ENCODE measurements at regions not wholly inside any gene's neighbourhood (a gene's known extent, or its start where the extent isn't known, plus 50 kb on each side); places are given as distances from the start of the nearest gene placed in this dataset.

- no peak overlapping the region for H3K4me3 Mint-ChIP-seq
- no peak overlapping the region for H3K27ac Mint-ChIP-seq
- DNase-seq, result no peak
- no peak for ATAC-seq
- H3K9me3 Mint-ChIP-seq (ENCODE audit: insufficient read depth), result no peaks in the 10 kb centered on the region
- no peaks in the 10 kb centered on the region for H3K4me1 Mint-ChIP-seq (ENCODE audit: low read depth)
- ChIA-PET POLR2A (no interaction called here), CTCF (no interaction called here)
- H3K27me3 Mint-ChIP-seq (ENCODE audit: low read depth), result no peaks in the 10 kb centered on the region
- no peaks in the 10 kb centered on the region for H3K36me3 Mint-ChIP-seq (ENCODE audit: low read depth)
Measured at GRCh38 chr5:4905674-4906520, 234.2 kb upstream of the ADAMTS16 start.

DNA sequence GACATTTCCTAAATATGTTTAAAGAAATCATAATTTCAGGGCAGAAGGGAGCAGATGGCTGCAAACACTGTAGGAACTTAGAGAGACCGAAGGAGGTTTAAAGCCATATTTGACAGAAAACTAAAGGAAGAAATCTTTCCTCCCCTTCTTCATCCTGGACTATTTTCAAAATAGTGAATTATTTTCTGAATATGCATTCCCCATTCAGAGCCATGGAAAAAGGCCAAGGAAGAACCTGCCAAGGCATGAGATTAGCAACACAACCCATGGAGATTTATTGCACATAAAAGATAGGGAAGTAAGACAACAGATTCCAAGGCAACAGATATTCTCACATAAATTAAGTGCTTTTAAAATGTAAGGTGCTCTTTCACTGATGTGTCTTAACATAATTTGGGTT lies 233.3 kb upstream of the ADAMTS16 start:
- ChIA-PET POLR2A (no interaction called here), CTCF (no interaction called here)
- no peak for ATAC-seq
- Mint-ChIP-seq H3K27ac (no peak overlapping the region), H3K9me3 (ENCODE audit: insufficient read depth) (no peaks in the 10 kb centered on the region), H3K4me1 (ENCODE audit: low read depth) (no peaks in the 10 kb centered on the region), H3K27me3 (ENCODE audit: low read depth) (no peaks in the 10 kb centered on the region), H3K36me3 (ENCODE audit: low read depth) (no peaks in the 10 kb centered on the region), H3K4me3 (no peak overlapping the region)
- DNase-seq, result no peak

DNA sequence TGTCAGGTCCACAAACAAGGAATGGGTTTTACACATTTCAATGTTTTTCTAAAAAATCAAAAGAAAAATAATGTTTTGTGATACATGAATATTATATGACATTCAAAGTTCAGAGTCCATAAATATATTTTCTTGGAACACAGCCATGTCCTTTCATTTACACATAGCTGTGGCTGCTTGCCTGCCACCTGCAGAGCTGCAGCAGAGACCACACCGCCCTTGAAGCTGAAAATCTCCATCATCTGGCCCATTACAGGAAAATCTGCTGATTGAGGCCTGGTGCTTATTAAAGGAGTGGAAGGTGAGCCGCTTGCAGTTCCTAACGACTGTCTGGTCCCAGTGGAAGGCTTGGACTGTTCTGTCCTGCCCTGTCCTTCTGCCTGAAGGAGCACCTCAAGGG lies 232.6 kb upstream of the ADAMTS16 start:
- no peaks in the 10 kb centered on the region for H3K36me3 Mint-ChIP-seq (ENCODE audit: low read depth)
- DNase-seq (no peak), ATAC-seq (no peak)
- no peaks in the 10 kb centered on the region for H3K9me3 Mint-ChIP-seq (ENCODE audit: insufficient read depth)
- ChIA-PET CTCF (no interaction called here), POLR2A (no interaction called here)
- H3K4me1 Mint-ChIP-seq (ENCODE audit: low read depth), result no peaks in the 10 kb centered on the region
- H3K27me3 Mint-ChIP-seq (ENCODE audit: low read depth), result no peaks in the 10 kb centered on the region
- H3K27ac Mint-ChIP-seq, result no peak overlapping the region
- H3K4me3 Mint-ChIP-seq, result no peak overlapping the region

GRCh38 chr5:4909086-4909485 lies 231.0 kb upstream of the ADAMTS16 start:
- Mint-ChIP-seq H3K4me3 (no peak overlapping the region), H3K27ac (no peak overlapping the region), H3K27me3 (ENCODE audit: low read depth) (no peaks in the 10 kb centered on the region), H3K9me3 (ENCODE audit: insufficient read depth) (no peaks in the 10 kb centered on the region), H3K36me3 (ENCODE audit: low read depth) (no peaks in the 10 kb centered on the region), H3K4me1 (ENCODE audit: low read depth) (no peaks in the 10 kb centered on the region)
- POLR2A ChIA-PET, result no interaction called here
- ATAC-seq (no peak), DNase-seq (no peak)
- CTCF ChIA-PET, result no interaction called here

DNA sequence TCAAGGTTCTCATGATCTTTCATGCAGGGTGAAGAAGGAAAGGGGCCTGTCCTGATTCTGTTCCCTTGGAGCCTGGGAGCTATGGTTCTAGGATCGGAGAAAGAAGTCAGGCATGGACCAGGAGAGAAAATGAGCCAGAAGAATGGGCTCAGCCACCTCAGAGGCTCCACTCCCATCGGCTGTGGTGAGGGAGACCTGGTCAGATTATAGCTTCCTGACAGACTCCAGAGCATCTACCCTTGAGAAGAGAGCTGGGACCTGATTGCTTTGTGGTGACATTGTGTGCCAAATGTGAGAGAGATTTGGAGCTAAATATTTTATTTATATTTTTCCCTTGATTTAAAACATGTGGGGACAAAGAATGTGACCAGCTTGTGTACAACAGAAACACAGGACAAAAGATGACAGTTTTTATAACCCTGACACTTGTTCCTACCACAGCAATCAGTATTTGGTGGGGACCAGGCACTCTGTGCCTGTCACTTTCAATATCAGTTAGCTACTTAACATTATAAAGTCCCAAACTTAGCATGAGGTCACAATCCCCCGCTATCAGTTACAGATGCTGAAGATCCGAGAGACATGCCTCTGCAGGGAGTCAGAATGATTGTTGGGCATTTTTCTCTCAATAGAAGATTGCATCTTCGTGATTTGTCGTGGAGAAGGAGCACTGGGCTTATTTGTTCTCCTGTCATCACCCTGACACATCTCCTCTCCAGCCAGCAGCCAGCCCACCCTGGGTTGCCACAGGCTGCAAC lies 228.3 kb upstream of the ADAMTS16 start:
- H3K27ac Mint-ChIP-seq, result no peak overlapping the region
- ATAC-seq (no peak), DNase-seq (no peak)
- no peaks in the 10 kb centered on the region for H3K27me3 Mint-ChIP-seq (ENCODE audit: low read depth)
- H3K4me3 Mint-ChIP-seq, result no peak overlapping the region
- no peaks in the 10 kb centered on the region for H3K9me3 Mint-ChIP-seq (ENCODE audit: insufficient read depth)
- POLR2A ChIA-PET, result no interaction called here
- no peaks in the 10 kb centered on the region for H3K36me3 Mint-ChIP-seq (ENCODE audit: low read depth)
- H3K4me1 Mint-ChIP-seq (ENCODE audit: low read depth), result no peaks in the 10 kb centered on the region
- CTCF ChIA-PET, result no interaction called here

- no peak for ATAC-seq
- CTCF ChIA-PET, result no interaction called here
- H3K9me3 Mint-ChIP-seq (ENCODE audit: insufficient read depth), result no peaks in the 10 kb centered on the region
- no peaks in the 10 kb centered on the region for H3K36me3 Mint-ChIP-seq (ENCODE audit: low read depth)
- POLR2A ChIA-PET, result no interaction called here
- no peak overlapping the region for H3K27ac Mint-ChIP-seq
- H3K4me1 Mint-ChIP-seq (ENCODE audit: low read depth), result no peaks in the 10 kb centered on the region
- H3K4me3 Mint-ChIP-seq, result no peak overlapping the region
- H3K27me3 Mint-ChIP-seq (ENCODE audit: low read depth), result no peaks in the 10 kb centered on the region
- DNase-seq, result no peak
Measured at GRCh38 chr5:4921929-4922328, 218.2 kb upstream of the ADAMTS16 start.

- Mint-ChIP-seq H3K4me1 (ENCODE audit: low read depth) (no peaks in the 10 kb centered on the region), H3K4me3 (no peak overlapping the region), H3K9me3 (ENCODE audit: insufficient read depth) (no peaks in the 10 kb centered on the region), H3K36me3 (ENCODE audit: low read depth) (no peaks in the 10 kb centered on the region), H3K27me3 (ENCODE audit: low read depth) (no peaks in the 10 kb centered on the region), H3K27ac (no peak overlapping the region)
- DNase-seq (no peak), ATAC-seq (no peak)
- ChIA-PET POLR2A (no interaction called here), CTCF (no interaction called here)
Measured at GRCh38 chr5:4924577-4924976, 215.6 kb upstream of the ADAMTS16 start.

- ChIA-PET POLR2A (no interaction called here), CTCF (no interaction called here)
- Mint-ChIP-seq H3K9me3 (ENCODE audit: insufficient read depth) (no peaks in the 10 kb centered on the region), H3K4me1 (ENCODE audit: low read depth) (no peaks in the 10 kb centered on the region), H3K36me3 (ENCODE audit: low read depth) (no peaks in the 10 kb centered on the region), H3K27me3 (ENCODE audit: low read depth) (no peaks in the 10 kb centered on the region), H3K4me3 (no peak overlapping the region), H3K27ac (no peak overlapping the region)
- no peak for ATAC-seq
- no peak for DNase-seq
Measured at GRCh38 chr5:4927097-4927496, 213.0 kb upstream of the ADAMTS16 start.

DNA sequence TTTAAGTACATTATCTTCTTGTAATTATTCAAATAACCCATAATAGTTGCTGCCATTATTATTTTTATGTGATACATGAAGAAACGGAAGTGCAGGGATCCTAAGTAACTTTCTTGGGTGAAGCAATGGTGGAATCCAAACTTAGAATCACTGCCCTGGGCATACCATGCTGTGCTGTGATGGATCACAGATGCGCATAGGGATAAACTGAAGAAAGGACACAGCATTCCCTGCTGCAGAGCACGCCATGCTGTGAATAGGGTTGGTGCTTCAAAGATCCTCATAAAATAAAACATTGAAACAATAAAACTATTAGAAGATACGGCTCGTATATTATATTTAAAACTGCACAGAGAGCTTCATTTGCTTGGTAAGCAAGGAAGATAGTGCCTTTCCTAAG lies 211.7 kb upstream of the ADAMTS16 start:
- no peak overlapping the region for H3K27ac Mint-ChIP-seq
- H3K27me3 Mint-ChIP-seq (ENCODE audit: low read depth), result no peaks in the 10 kb centered on the region
- no peak overlapping the region for H3K4me3 Mint-ChIP-seq
- H3K4me1 Mint-ChIP-seq (ENCODE audit: low read depth), result no peaks in the 10 kb centered on the region
- H3K36me3 Mint-ChIP-seq (ENCODE audit: low read depth), result no peaks in the 10 kb centered on the region
- ChIA-PET POLR2A (no interaction called here), CTCF (no interaction called here)
- no peak for DNase-seq
- no peak for ATAC-seq
- peaks cover 4% of the 10 kb centered on the region for H3K9me3 Mint-ChIP-seq (ENCODE audit: insufficient read depth)

DNA sequence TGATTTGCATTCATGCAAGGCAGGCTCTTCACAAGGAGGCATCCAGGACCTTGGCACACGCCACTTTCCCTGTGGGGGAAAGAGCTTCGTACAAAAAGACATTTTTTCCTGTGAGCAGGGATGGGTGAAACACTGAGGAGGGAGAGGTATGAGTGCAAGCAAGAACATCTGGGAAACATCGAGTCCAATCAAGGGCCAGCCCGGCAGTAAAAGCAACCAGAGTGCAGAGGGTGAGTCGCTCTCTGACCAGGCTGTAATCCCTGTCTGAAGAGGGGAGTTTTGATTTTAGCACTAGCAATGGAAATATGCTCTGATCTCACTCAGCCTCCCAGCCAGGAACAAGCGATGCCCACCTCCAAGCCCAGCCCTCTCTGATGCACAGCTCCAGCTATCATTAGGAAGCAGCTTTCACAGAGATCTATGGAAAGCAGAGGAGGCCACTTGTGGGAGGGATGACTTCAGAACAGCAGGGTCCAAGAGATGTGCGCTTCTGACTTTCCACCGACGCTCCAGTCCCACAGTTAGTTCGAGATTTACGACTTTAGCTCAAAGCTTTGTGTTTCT lies 211.0 kb upstream of the ADAMTS16 start:
- Mint-ChIP-seq H3K4me3 (no peak overlapping the region), H3K27me3 (ENCODE audit: low read depth) (no peaks in the 10 kb centered on the region), H3K36me3 (ENCODE audit: low read depth) (no peaks in the 10 kb centered on the region), H3K9me3 (ENCODE audit: insufficient read depth) (peaks cover 8% of the 10 kb centered on the region), H3K27ac (no peak overlapping the region), H3K4me1 (ENCODE audit: low read depth) (no peaks in the 10 kb centered on the region)
- ATAC-seq, result no peak
- POLR2A ChIA-PET, result no interaction called here
- CTCF ChIA-PET, result no interaction called here
- no peak for DNase-seq

- ChIA-PET POLR2A (no interaction called here), CTCF (no interaction called here)
- Mint-ChIP-seq H3K27ac (no peak overlapping the region), H3K36me3 (ENCODE audit: low read depth) (no peaks in the 10 kb centered on the region), H3K9me3 (ENCODE audit: insufficient read depth) (no peaks in the 10 kb centered on the region), H3K4me1 (ENCODE audit: low read depth) (no peaks in the 10 kb centered on the region), H3K27me3 (ENCODE audit: low read depth) (no peaks in the 10 kb centered on the region), H3K4me3 (no peak overlapping the region)
- DNase-seq (no peak), ATAC-seq (no peak)
Measured at GRCh38 chr5:4939042-4939781, 200.9 kb upstream of the ADAMTS16 start.

DNA sequence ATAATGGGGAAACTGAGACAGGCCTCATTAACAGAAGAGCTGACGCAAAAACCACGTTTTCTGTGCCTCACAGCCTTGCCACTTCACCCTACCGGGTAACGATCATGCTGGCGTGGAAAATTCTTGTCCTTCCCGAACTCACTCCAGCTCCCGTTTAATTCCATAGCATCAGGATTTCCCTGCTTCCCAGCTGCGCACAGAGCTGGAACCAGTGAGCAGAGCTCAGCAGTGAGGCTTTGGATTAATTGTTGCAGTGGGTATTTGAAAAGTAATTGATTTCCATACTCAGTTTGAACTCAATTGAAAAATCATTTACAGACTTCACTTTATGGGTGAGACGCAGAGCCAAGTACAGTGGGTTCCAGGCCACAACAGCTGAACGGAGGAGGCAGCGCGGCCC lies 199.0 kb upstream of the ADAMTS16 start:
- Mint-ChIP-seq H3K4me1 (ENCODE audit: low read depth) (no peaks in the 10 kb centered on the region), H3K27me3 (ENCODE audit: low read depth) (no peaks in the 10 kb centered on the region), H3K36me3 (ENCODE audit: low read depth) (no peaks in the 10 kb centered on the region), H3K9me3 (ENCODE audit: insufficient read depth) (no peaks in the 10 kb centered on the region), H3K27ac (no peak overlapping the region), H3K4me3 (no peak overlapping the region)
- ChIA-PET CTCF (interaction anchor here (1.3 to 2.0 kb wide), 2 partner anchors 10 to 30 kb away, joined by 6 read pairs; no protein-coding TSS in a partner anchor), POLR2A (no interaction called here)
- DNase-seq, result no peak
- ATAC-seq, result no peak
